Medulla oblongata (tissue), 1 donor: ENCODE measurements at regions not wholly inside any gene's neighbourhood (a gene's known extent, or its start where the extent isn't known, plus 50 kb on each side); places are given as distances from the start of the nearest gene placed in this dataset.
"Not testable (repeated sequence)": the region's sequence is repeated elsewhere in the genome, so short reads cannot be mapped to it uniquely, and the experiment has no call there.

Experiments used
- DNase-seq: peaks from one replicate; pipeline ENCODE4 v3.0.0-alpha.2; 2015; ENCODE audit errors: extremely low spot score

- DNase-seq = peak; percentile 55
These were observed 78.0 kb upstream of the ATP5PO start for GRCh38 chr21:33993286-33994231.

- DNase-seq = not testable (repeated sequence)
These were observed 76.8 kb upstream of the ATP5PO start for GRCh38 chr21:33992412-33992811.

- peak; percentile 37 for DNase-seq
These were observed 75.5 kb upstream of the ATP5PO start for GRCh38 chr21:33991133-33991532.

- DNase-seq = no peak
These were observed 73.8 kb upstream of the ATP5PO start for GRCh38 chr21:33989440-33989839.

GRCh38 chr21:33988237-33989017 lies 72.8 kb upstream of the ATP5PO start:
- no peak for DNase-seq

- no peak for DNase-seq
These were observed 71.9 kb upstream of the ATP5PO start for GRCh38 chr21:33987461-33987860.

GRCh38 chr21:33985117-33986050 lies 69.8 kb upstream of the ATP5PO start:
- no peak for DNase-seq

GRCh38 chr21:33984021-33984481 lies 68.4 kb upstream of the ATP5PO start:
- DNase-seq = no peak

- DNase-seq = no peak
These were observed 65.9 kb upstream of the ATP5PO start for GRCh38 chr21:33981391-33982101.

- no peak for DNase-seq
These were observed 64.8 kb upstream of the ATP5PO start for GRCh38 chr21:33980276-33980916.

GRCh38 chr21:33978585-33978984 lies 63.0 kb upstream of the ATP5PO start:
- no peak for DNase-seq

- DNase-seq = no peak
These were observed 62.2 kb upstream of the ATP5PO start for GRCh38 chr21:33977721-33978369.

- no peak for DNase-seq
These were observed 61.6 kb upstream of the ATP5PO start for GRCh38 chr21:33977017-33977720.

- peak; percentile 31 for DNase-seq
These were observed 60.7 kb upstream of the ATP5PO start for GRCh38 chr21:33976082-33977016.

GRCh38 chr21:33975548-33976081 lies 60.0 kb upstream of the ATP5PO start:
- DNase-seq = peak; percentile 29

GRCh38 chr21:33974513-33975468 lies 59.2 kb upstream of the ATP5PO start:
- DNase-seq = no peak

- no peak for DNase-seq
These were observed 57.7 kb upstream of the ATP5PO start for GRCh38 chr21:33973268-33973667.
